HG02763 (cell line): ENCODE measurements at regions not wholly inside any gene's neighbourhood (a gene's known extent, or its start where the extent isn't known, plus 50 kb on each side); places are given as distances from the start of the nearest gene placed in this dataset.
A peak's percentile ranks its signal among the peaks of the same experiment; 100 is the strongest.

ENCODE experiments used
- ATAC-seq: cut with Tn5 transposase; IDR thresholded peaks from one replicate; pipeline ENCODE4 v1.9.1; 2021; ENCODE audit warnings: mild to moderate bottlenecking, moderate library complexity; ENCODE audit not compliant: unreplicated experiment

- no peak for ATAC-seq
Observed at GRCh38 chr5:93122446-93122845, 458.6 kb downstream of the NR2F1-AS1 start.

DNA sequence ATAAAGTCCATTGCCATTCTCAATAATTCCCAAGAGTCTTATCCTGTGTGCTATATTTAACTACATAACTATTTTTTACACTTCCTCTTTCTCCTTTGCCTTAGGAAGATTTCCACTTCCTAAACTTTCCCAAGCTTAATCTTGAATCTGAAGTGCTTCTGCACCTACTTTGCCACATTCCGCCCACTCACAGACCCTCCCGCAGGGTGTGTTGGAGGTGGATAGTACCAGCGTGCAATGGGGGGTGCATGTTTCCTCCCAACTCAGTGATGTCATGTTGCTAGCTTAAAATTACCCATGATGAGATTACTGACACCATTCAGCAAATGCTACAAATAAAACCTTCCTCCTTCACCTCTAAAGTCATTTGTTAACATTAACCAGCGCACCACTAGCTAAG lies 460.2 kb downstream of the NR2F1-AS1 start:
- ATAC-seq: no peak

- ATAC-seq: no peak
Observed at GRCh38 chr5:93120051-93120450, 461.0 kb downstream of the NR2F1-AS1 start.

DNA sequence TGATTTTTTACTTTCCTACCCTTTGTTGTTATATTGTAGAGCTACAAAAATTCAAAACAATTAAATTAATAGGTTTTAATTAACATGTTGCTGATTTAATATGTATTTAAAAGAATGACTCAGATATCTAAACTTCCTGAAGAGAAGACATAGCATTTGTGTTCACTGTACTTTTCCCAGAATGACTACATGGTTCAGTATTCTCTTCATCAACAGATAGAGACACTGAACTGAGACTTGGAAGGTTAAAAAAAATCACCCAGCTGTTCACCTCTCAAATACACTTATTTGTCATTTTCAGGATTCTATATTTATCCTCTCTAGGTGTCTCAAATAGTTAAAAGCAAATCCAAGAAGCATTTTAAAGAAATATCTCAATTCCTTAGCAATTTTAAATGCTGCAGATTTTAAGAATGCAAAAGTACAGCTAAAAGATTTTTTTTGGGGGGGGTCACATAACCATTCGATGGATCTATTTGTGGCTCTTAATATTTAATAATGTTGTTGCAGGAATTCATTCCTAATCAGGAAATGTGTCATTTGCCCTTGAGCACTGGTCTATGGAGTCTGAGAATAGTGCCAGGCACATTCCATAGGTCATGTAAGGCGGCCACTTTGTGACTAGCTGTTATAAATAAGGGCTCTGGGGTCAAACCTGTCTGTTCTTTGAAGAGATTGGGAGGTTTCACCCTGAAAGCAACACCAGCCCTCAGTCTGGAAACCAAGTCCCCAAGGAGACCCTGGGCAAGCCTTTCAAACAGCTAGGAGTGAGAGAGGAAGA lies 463.1 kb downstream of the NR2F1-AS1 start:
- no peak for ATAC-seq

- no peak for ATAC-seq
Observed at GRCh38 chr5:93107805-93108520, 473.1 kb downstream of the NR2F1-AS1 start.

DNA sequence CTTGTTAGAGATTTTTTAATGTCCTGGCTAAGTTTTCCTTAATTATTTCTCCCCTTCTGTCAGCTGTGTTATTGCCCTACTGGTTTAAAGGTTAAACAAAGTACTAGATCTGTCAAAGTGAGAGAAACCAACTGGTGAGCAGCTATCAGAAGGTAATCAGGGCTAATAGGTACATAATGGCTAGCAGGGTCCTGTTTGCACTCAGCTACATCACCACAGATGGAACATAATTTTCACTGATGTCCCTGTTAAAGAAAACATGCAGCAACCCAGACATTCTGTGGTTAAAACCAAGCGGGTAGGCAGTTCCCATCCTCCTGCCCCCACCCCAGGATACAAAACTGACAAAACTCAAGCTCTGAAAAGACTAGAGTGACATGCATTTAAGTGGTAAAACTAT lies 473.9 kb downstream of the NR2F1-AS1 start:
- no peak for ATAC-seq

- ATAC-seq: no peak
Observed at GRCh38 chr5:93101661-93102060, 479.4 kb downstream of the NR2F1-AS1 start.

DNA sequence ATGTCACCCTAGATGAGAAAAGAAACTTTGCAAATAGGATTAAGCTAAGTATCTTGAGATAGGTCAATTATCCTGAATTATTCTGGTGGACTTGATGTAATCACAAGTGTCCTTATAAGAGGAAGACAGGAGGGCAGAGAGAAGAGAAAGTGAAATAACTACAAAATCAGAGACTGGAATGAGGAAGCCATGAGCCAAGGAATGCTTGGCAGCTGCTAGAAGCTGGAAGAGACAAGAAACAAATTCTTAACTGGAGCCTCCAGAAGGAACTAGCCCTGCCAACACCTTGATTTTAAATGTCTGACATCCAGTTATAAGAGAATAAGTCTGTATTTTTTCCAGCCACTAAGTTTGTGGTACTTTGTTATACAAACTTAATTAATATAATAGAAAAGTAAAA lies 480.0 kb downstream of the NR2F1-AS1 start:
- ATAC-seq: no peak

GRCh38 chr5:93100428-93100827 lies 480.6 kb downstream of the NR2F1-AS1 start:
- no peak for ATAC-seq

GRCh38 chr5:93099902-93100347 lies 481.1 kb downstream of the NR2F1-AS1 start:
- ATAC-seq: no peak

DNA sequence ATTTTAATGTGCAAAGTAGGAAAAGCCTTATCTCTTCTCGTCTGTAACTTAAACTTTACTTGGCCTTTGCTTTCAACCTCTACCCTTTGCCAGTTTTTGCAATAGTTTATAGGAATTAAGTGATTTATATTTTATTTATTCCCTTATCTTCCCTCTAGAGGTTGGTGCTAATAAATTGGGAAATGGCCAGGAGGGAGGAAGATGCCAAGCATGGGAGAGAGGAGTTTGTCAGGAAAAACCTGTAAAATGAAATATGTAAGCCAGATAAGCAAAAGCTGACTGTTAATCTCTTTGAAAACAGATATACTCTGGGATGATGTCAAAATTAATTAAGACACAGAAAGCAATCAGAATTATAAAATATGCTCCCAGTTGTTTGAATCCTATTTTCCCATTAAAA lies 484.5 kb downstream of the NR2F1-AS1 start:
- no peak for ATAC-seq

GRCh38 chr5:93092349-93093105 lies 488.5 kb downstream of the NR2F1-AS1 start:
- no peak for ATAC-seq

DNA sequence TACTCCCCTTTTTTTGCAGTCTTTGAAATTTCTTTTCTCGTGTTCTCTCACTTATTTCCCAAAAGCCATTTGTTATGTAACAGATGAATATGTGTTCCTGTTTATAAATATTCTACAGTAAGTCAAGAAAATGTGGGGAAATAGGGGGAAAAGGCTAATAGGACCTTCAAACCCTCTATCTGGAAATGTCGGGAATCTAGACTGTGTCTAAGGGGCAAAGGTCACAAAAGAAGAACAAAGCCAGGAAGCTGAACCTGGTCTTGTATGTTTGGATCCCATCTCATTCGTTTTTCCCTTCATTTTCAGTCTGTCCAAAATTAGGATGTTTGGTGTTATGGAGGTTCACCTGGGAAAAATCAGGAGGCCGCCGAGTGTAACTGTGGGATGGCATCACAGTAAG lies 490.3 kb downstream of the NR2F1-AS1 start:
- no peak for ATAC-seq

DNA sequence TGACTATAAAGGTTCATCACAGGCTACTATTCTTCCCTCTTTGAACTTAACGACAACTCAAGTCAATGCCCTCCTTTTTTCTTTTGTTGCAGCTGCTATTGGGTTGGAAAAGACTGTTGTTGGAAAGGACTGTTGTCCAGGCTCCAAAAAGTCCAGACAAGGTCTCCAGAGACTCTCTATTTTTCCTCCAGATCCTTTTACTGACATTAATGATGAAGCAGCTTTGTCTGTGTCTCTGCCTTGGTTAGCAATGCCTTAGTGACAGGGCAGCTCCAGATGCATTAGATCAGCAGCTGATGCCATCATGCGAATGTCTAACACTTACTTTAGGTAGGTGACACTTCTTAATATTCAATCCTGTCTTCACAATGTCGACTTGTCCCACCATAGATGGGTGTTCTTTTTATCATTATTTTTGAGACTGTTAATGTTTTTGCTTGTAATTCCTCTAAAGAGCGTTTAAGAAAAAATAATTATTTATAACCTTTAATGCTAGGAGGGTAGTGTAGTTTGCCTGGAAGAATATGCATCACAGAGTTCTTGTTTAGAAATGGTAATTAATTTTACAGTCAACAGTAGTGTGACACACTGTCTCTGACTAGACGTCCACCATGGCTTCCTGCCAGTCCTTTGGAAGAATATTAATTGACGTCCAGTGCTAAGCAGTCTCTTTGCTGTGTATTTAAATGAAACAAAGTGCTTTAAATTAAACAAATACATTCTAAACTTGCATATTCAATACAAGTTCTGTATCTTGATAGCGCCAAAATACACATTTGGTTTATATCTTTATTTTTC lies 492.2 kb downstream of the NR2F1-AS1 start:
- ATAC-seq: no peak

- ATAC-seq: no peak
Observed at GRCh38 chr5:93087326-93087725, 493.7 kb downstream of the NR2F1-AS1 start.

- ATAC-seq: no peak
Observed at GRCh38 chr5:93082981-93083380, 498.0 kb downstream of the NR2F1-AS1 start.

GRCh38 chr5:93079046-93079445 lies 502.0 kb downstream of the NR2F1-AS1 start:
- ATAC-seq: no peak

GRCh38 chr5:93078082-93079038 lies 502.7 kb downstream of the NR2F1-AS1 start:
- peak; percentile 61 for ATAC-seq

DNA sequence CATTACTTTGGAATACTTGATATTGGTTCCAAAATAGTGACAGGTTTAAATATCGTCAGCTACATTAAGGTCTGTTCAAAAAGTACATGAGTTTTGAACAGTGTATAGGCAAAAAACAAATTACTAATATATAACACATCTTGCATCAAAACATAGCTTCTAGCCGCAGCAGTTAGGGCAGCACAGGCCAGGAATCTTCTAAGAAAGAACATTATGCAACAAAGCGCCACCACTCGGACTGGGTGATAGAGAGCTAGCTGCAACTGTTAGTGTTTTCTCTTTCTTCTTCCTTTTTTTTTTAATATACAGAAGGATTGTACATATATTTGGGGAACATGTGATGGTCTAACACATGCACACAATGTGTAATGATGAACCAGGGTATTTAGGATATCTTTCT lies 504.5 kb downstream of the NR2F1-AS1 start:
- ATAC-seq: no peak

GRCh38 chr5:93076096-93076495 lies 504.9 kb downstream of the NR2F1-AS1 start:
- ATAC-seq: no peak
